ENCODE measurements at regions not wholly inside any gene's neighbourhood (a gene's known extent, or its start where the extent isn't known, plus 50 kb on each side); places are given as distances from the start of the nearest gene placed in this dataset.

DNA sequence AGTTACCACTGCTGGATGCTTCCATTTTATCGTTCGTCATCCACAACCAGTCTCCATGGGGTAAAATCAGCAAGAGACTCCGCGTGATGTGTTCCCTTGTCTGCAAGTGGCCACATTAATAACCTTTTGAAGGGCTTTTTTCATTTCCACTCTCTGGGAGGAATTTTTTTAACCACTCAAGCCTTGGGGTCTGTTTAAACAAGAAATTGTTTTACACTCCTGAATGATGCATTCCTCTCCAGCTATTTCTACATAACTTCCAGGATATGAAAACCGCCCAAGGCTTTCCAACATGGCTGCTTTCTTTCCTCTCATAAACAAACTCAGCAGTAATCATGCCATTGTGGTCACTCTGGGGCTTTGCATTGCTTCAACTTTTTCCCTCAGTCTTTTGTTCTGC lies 217.2 kb upstream of the DAPK1 start:
- no peak for TF ChIP-seq CTCF (IDR thresholded peaks at IDR 0.05; ENCODE audit: low read depth, low read length)
- H3K4me3 ChIP-seq (replicated peaks in 1 of 2; ENCODE audit: low read depth in 2 of 2, low read length in 2 of 2) = no peak overlapping the region
- DNase-seq (ENCODE audit: low read depth in 2 of 2) = peak in 1 of 2 donors; percentile 61

GRCh38 chr9:87282538-87282937 lies 215.1 kb upstream of the DAPK1 start:
- no peak for DNase-seq (ENCODE audit: low read depth in 2 of 2)
- no peak overlapping the region for H3K4me3 ChIP-seq (replicated peaks in 1 of 2; ENCODE audit: low read depth in 2 of 2, low read length in 2 of 2)
- TF ChIP-seq CTCF (IDR thresholded peaks at IDR 0.05; ENCODE audit: low read depth, low read length) = no peak

- no peak for DNase-seq (ENCODE audit: low read depth in 2 of 2)
- H3K4me3 ChIP-seq (replicated peaks in 1 of 2; ENCODE audit: low read depth in 2 of 2, low read length in 2 of 2) = no peak overlapping the region
- TF ChIP-seq CTCF (IDR thresholded peaks at IDR 0.05; ENCODE audit: low read depth, low read length) = no peak
Measured at GRCh38 chr9:87283585-87283984, 214.1 kb upstream of the DAPK1 start.

GRCh38 chr9:87285183-87285850 lies 212.3 kb upstream of the DAPK1 start:
- peak in 1 of 2 donors; percentile 81 for DNase-seq (ENCODE audit: low read depth in 2 of 2)
- TF ChIP-seq CTCF (IDR thresholded peaks at IDR 0.05; ENCODE audit: low read depth, low read length) = no peak
- no peak overlapping the region for H3K4me3 ChIP-seq (replicated peaks in 1 of 2; ENCODE audit: low read depth in 2 of 2, low read length in 2 of 2)

DNA sequence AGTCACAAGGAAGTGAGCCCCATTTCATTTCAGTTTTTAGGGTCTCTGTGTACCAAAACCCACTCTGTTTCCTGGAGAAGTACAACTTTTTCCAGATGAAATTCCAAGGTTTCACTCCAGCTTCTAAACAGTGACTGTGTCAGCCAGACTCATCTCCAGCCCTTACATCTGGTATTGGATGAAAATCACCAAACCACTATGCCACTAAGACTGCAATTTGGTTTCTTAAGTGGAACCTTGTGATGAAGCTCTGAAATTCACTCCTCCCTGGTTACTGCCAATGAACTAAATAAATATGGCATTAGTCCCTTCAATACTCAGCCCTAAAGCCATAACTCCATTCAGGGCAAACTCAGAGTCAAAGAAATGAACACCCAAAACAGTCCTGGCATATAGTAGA lies 211.2 kb upstream of the DAPK1 start:
- TF ChIP-seq CTCF (IDR thresholded peaks at IDR 0.05; ENCODE audit: low read depth, low read length) = no peak
- H3K4me3 ChIP-seq (replicated peaks in 1 of 2; ENCODE audit: low read depth in 2 of 2, low read length in 2 of 2) = no peak overlapping the region
- DNase-seq (ENCODE audit: low read depth in 2 of 2) = no peak

DNA sequence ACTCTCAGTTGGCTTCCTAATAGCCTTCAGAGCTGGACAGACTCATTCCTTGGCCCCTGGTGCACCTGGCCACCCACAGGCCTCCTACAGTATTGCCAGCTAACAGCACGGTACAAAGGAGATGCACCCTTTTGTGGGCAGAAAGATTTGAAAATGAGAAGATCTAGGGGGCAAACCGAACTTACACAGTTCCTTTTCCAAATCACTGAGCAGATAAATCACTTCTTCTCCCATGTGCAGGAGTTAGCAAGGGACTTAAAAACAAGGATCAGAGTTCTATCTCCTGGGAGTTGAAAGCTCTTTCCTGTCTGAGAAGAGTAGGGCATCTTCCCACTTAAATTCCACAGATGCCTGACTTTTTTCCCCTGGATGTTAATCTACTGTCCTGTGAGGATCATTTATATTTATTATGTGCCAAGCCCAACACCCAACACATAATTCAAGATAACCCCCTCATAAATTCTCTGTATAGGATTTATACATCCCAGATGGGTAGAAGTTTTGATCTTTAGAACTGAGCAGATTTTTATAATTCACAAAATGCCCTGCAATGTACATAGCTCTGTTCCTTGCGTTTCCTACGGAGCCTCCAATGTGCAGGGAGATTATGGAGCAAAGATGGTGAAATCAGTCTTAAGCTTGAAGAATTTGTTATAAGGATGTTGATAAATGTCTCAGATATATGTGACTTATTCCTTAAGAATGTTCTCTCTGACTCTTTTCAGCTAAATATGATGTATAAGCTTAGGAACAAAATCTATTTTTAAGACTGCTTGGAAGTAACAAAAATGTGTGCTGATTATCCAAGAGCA lies 207.2 kb upstream of the DAPK1 start:
- H3K4me3 ChIP-seq (replicated peaks in 1 of 2; ENCODE audit: low read depth in 2 of 2, low read length in 2 of 2) = no peak overlapping the region
- DNase-seq (ENCODE audit: low read depth in 2 of 2) = peak; percentile 84 to 95
- TF ChIP-seq CTCF (IDR thresholded peaks at IDR 0.05; ENCODE audit: low read depth, low read length) = peak; percentile 62
